Effector memory CD4-positive, alpha-beta T cell (primary cell): ENCODE measurements at regions not wholly inside any gene's neighbourhood (a gene's known extent, or its start where the extent isn't known, plus 50 kb on each side); places are given as distances from the start of the nearest gene placed in this dataset.

Source experiments
- DNase-seq, 3 donors: peaks; one replicate each; pipeline ENCODE4 v3.0.0-alpha.2; 2020
- H3K27ac ChIP-seq: 2 replicates; pipeline ENCODE4 v1.7.0; 2013; ENCODE audit warnings: mild to moderate bottlenecking, low read length, moderate library complexity; ENCODE audit not compliant: insufficient read depth, poor library complexity, severe bottlenecking
- H3K27me3 ChIP-seq: replicated peaks from 2 replicates; pipeline ENCODE4 v1.7.0; 2013; ENCODE audit warnings: mild to moderate bottlenecking, low read length; ENCODE audit not compliant: insufficient read depth, control insufficient read depth, poor library complexity, severe bottlenecking
- H3K36me3 ChIP-seq: 2 replicates; pipeline ENCODE4 v1.7.0; 2013; ENCODE audit warnings: mild to moderate bottlenecking, low read length, moderate library complexity; ENCODE audit not compliant: control insufficient read depth, insufficient read depth
- H3K4me1 ChIP-seq: 2 replicates; pipeline ENCODE4 v1.7.0; 2013; ENCODE audit warnings: low read length, mild to moderate bottlenecking; ENCODE audit not compliant: control insufficient read depth, insufficient read depth, poor library complexity, severe bottlenecking
- H3K4me3 ChIP-seq: 2 replicates; pipeline ENCODE4 v1.7.0; 2013; ENCODE audit warnings: low read length, low read depth, mild to moderate bottlenecking; ENCODE audit not compliant: insufficient read depth, poor library complexity, severe bottlenecking
- H3K9me3 ChIP-seq: 2 replicates; pipeline ENCODE4 v1.7.0; 2013; ENCODE audit warnings: mild to moderate bottlenecking, low read length, moderate library complexity; ENCODE audit not compliant: control insufficient read depth

GRCh38 chr11:8740129-8740528, 57.5 kb downstream of the RPL27A start:
- H3K27me3 ChIP-seq, result no peaks in the 10 kb centered on the region
- H3K9me3 ChIP-seq, result no peaks in the 10 kb centered on the region
- no peak overlapping the region for H3K4me3 ChIP-seq
- no peak overlapping the region for H3K27ac ChIP-seq
- no peaks in the 10 kb centered on the region for H3K36me3 ChIP-seq
- DNase-seq, result no peak
- no peaks in the 10 kb centered on the region for H3K4me1 ChIP-seq

GRCh38 chr11:8744423-8744822, 61.8 kb downstream of the RPL27A start:
- no peak for DNase-seq

GRCh38 chr11:8745431-8746253, 63.0 kb downstream of the RPL27A start:
- Histone ChIP-seq H3K9me3 (no peaks in the 10 kb centered on the region), H3K36me3 (no peaks in the 10 kb centered on the region), H3K27ac (no peak overlapping the region), H3K4me3 (no peak overlapping the region), H3K4me1 (no peaks in the 10 kb centered on the region), H3K27me3 (no peaks in the 10 kb centered on the region)
- DNase-seq, result no peak

More at GRCh38 chr11:8744423-8744822, 61.8 kb downstream of the RPL27A start:
- no peaks in the 10 kb centered on the region for H3K27me3 ChIP-seq
- H3K4me3 ChIP-seq, result no peak overlapping the region
- H3K36me3 ChIP-seq, result no peaks in the 10 kb centered on the region
- no peak overlapping the region for H3K27ac ChIP-seq
- H3K9me3 ChIP-seq, result no peaks in the 10 kb centered on the region
- no peaks in the 10 kb centered on the region for H3K4me1 ChIP-seq

- Histone ChIP-seq H3K4me1 (no peaks in the 10 kb centered on the region), H3K9me3 (no peaks in the 10 kb centered on the region), H3K4me3 (no peak overlapping the region), H3K27me3 (no peaks in the 10 kb centered on the region), H3K36me3 (no peaks in the 10 kb centered on the region), H3K27ac (no peak overlapping the region)
- DNase-seq, result no peak
Measured at GRCh38 chr11:8746331-8746974, 63.9 kb downstream of the RPL27A start.

GRCh38 chr11:8747173-8747572, 64.6 kb downstream of the RPL27A start:
- H3K36me3 ChIP-seq, result no peaks in the 10 kb centered on the region
- no peak for DNase-seq
- H3K27ac ChIP-seq, result no peak overlapping the region
- no peak overlapping the region for H3K4me3 ChIP-seq
- H3K27me3 ChIP-seq, result no peaks in the 10 kb centered on the region
- H3K4me1 ChIP-seq, result no peaks in the 10 kb centered on the region
- H3K9me3 ChIP-seq, result no peaks in the 10 kb centered on the region

GRCh38 chr11:8748317-8748716, 65.7 kb downstream of the RPL27A start:
- Histone ChIP-seq H3K27me3 (no peaks in the 10 kb centered on the region), H3K4me1 (no peaks in the 10 kb centered on the region), H3K9me3 (no peaks in the 10 kb centered on the region), H3K27ac (no peak overlapping the region), H3K36me3 (no peaks in the 10 kb centered on the region), H3K4me3 (no peak overlapping the region)
- DNase-seq, result no peak

GRCh38 chr11:8749202-8749601, 66.6 kb downstream of the RPL27A start:
- H3K27ac ChIP-seq, result no peak overlapping the region
- no peaks in the 10 kb centered on the region for H3K4me1 ChIP-seq
- H3K36me3 ChIP-seq, result no peaks in the 10 kb centered on the region
- no peak overlapping the region for H3K4me3 ChIP-seq
- no peaks in the 10 kb centered on the region for H3K27me3 ChIP-seq
- H3K9me3 ChIP-seq, result no peaks in the 10 kb centered on the region
- no peak for DNase-seq

GRCh38 chr11:8754241-8754640, 71.6 kb downstream of the RPL27A start:
- H3K27ac ChIP-seq, result no peak overlapping the region
- H3K27me3 ChIP-seq, result no peaks in the 10 kb centered on the region
- no peaks in the 10 kb centered on the region for H3K9me3 ChIP-seq
- H3K36me3 ChIP-seq, result no peaks in the 10 kb centered on the region
- no peak for DNase-seq
- H3K4me1 ChIP-seq, result no peaks in the 10 kb centered on the region
- no peak overlapping the region for H3K4me3 ChIP-seq

GRCh38 chr11:8756201-8756600, 73.6 kb downstream of the RPL27A start:
- Histone ChIP-seq H3K27me3 (no peaks in the 10 kb centered on the region), H3K4me3 (no peak overlapping the region), H3K27ac (no peak overlapping the region), H3K4me1 (no peaks in the 10 kb centered on the region), H3K9me3 (no peaks in the 10 kb centered on the region), H3K36me3 (no peaks in the 10 kb centered on the region)
- no peak for DNase-seq

- Histone ChIP-seq H3K36me3 (no peaks in the 10 kb centered on the region), H3K9me3 (no peaks in the 10 kb centered on the region), H3K4me3 (no peak overlapping the region), H3K27me3 (no peaks in the 10 kb centered on the region), H3K4me1 (no peaks in the 10 kb centered on the region), H3K27ac (no peak overlapping the region)
- DNase-seq, result no peak
Measured at GRCh38 chr11:8757047-8757446, 74.5 kb downstream of the RPL27A start.
